ENCODE measurements at regions not wholly inside any gene's neighbourhood (a gene's known extent, or its start where the extent isn't known, plus 50 kb on each side); places are given as distances from the start of the nearest gene placed in this dataset.

- Histone ChIP-seq H3K4me2 (ENCODE audit: insufficient read depth, insufficient read length, low read length) (no peak overlapping the region), H3K27ac (ENCODE audit: insufficient read length, low read depth, low read length) (no peak overlapping the region), H3K56ac (ENCODE audit: insufficient read length, low read depth, low read length) (no peak overlapping the region), H4K8ac (replicated peaks; ENCODE audit: insufficient read length, low read depth, low read length) (no peak overlapping the region), H2AFZ (ENCODE audit: low read length) (no peak overlapping the region), H2BK15ac (ENCODE audit: low read depth, low read length) (no peak overlapping the region), H3K18ac (ENCODE audit: insufficient read length, low read depth, low read length) (no peak overlapping the region), H3K79me2 (ENCODE audit: insufficient read depth, low read length) (no peaks in the 10 kb centered on the region), H4K91ac (ENCODE audit: insufficient read length, low read depth, low read length) (no peak overlapping the region), H2BK5ac (ENCODE audit: insufficient read length, low read length) (no peak overlapping the region), H4K5ac (ENCODE audit: insufficient read length, low read depth, low read length) (no peak overlapping the region), H2BK12ac (ENCODE audit: insufficient read length, low read depth, low read length) (no peak overlapping the region), H3K4ac (ENCODE audit: low read depth, low read length) (no peak overlapping the region), H3K27me3 (ENCODE audit: insufficient read depth, low read length) (no peaks in the 10 kb centered on the region), H2BK20ac (ENCODE audit: low read depth, low read length, poor library complexity, severe bottlenecking) (no peak overlapping the region), H2BK120ac (ENCODE audit: low read depth, low read length, poor library complexity, severe bottlenecking) (no peak overlapping the region), H2AK5ac (ENCODE audit: insufficient read length, low read length) (no peak overlapping the region), H4K20me1 (ENCODE audit: control insufficient read depth, insufficient read depth, insufficient read length) (no peaks in the 10 kb centered on the region), H3K9ac (ENCODE audit: extremely low read depth, insufficient read length, low read length) (no peak overlapping the region), H3K9me3 (ENCODE audit: control insufficient read depth, low read depth, low read length) (no peaks in the 10 kb centered on the region), H3K79me1 (ENCODE audit: insufficient read depth, low read depth, low read length, poor library complexity, severe bottlenecking) (no peaks in the 10 kb centered on the region), H3K4me1 (ENCODE audit: insufficient read depth, low read length) (no peaks in the 10 kb centered on the region), H3K23me2 (ENCODE audit: insufficient read length, low read depth, low read length, poor library complexity, severe bottlenecking) (no peaks in the 10 kb centered on the region), H3T11ph (ENCODE audit: low read length) (no peak overlapping the region), H3K14ac (ENCODE audit: insufficient read depth, low read length) (no peak overlapping the region), H3K23ac (ENCODE audit: insufficient read length, low read depth, low read length) (no peak overlapping the region)
- H3K4me3 Mint-ChIP-seq, result no peak overlapping the region
- H3K9me3 Mint-ChIP-seq, result peaks cover 12 to 14% of the 10 kb centered on the region in 2 experiments; a peak in 4 of 5 replicates
- no peaks in the 10 kb centered on the region; a peak in 1 of 7 replicates for H3K36me3 Mint-ChIP-seq (ENCODE audit: insufficient read depth in 1 of 3, low read depth in 3 of 3)
- no peak for DNase-seq
- H3K27me3 Mint-ChIP-seq (ENCODE audit: low read depth), result peaks cover 52% of the 10 kb centered on the region
- no peaks in the 10 kb centered on the region for H3K4me1 Mint-ChIP-seq
- TF ChIP-seq CTCF (conservative IDR thresholded peaks at IDR 0.05), result no peak
- H3K27ac Mint-ChIP-seq, result no peak overlapping the region
- no CpG with 5 or more reads among the region's 1 CpG for WGBS (ENCODE audit: extremely low coverage, insufficient read length, low lambda C conversion rate)
Observed at GRCh38 chr6:76135481-76135880, 63.0 kb upstream of the IMPG1 start.

Data from H9 (cell line).